ENCODE measurements at regions not wholly inside any gene's neighbourhood (a gene's known extent, or its start where the extent isn't known, plus 50 kb on each side); places are given as distances from the start of the nearest gene placed in this dataset.
"Not testable (repeated sequence)": the region's sequence is repeated elsewhere in the genome, so short reads cannot be mapped to it uniquely, and the experiment has no call there.

- DNase-seq, result no peak
- in situ Hi-C loops (cut with HindIII; ENCODE audit: low pct_ligation_motif_present, low pct_unique_long_range_greater_than_20kb, low sequenced_read_pairs), result no loop called here
Measured at GRCh38 chr5:2157372-2157771, 274.6 kb upstream of the IRX4 start.

DNA sequence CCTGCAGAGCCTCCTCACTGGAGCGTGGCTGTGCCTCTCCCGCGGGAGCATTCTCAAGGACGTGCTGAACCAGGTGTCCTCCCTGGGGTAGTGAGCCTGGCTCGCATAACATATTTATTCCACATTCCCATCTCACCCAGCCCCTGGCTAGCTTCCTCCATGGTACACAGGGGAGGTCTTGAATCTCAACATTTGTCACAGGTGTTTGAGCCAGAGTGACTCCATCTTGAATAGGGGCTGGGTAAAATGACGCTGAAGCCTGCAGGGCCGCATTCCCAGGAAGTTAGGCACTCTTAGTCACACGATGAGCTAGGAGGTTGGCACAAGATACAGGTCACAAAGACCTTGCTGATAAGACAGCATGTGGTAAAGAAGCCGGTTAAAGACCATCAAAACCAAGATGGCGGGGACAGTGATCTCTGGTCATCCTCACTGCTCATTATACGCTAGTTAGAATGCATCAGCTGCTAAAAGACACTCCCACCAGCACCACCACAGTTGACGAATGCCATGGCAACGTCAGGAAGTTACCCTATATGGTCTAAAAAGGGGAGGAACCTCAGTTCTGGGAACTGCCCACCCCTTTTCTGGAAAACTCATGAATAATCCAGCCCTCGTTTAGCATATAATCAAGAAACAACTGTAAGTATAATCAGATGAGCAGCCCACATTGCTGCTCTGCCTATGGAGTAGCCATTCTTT, 273.8 kb upstream of the IRX4 start:
- in situ Hi-C loops (cut with HindIII; ENCODE audit: low pct_ligation_motif_present, low pct_unique_long_range_greater_than_20kb, low sequenced_read_pairs), result no loop called here
- no peak for DNase-seq

DNA sequence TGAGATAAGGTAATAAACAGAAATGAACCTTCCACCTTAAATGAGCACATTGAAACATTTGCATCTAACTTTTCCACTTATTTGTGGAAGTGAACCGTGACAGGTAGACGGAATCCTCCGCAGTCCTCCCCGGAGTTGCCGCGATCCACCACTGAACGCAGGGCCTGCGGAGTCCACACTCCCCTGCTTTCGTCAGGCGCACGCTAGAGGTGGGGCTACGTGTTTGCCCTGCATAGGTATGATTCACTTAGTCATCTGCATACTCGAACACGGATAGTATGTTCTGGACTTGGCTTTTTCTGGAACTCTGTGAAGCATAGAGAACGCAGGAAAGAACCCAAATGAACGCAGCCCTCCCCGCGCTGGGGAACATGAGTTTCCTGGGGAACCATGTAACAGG, 272.8 kb upstream of the IRX4 start:
- no peak for DNase-seq
- in situ Hi-C loops (cut with HindIII; ENCODE audit: low pct_ligation_motif_present, low pct_unique_long_range_greater_than_20kb, low sequenced_read_pairs), result no loop called here

- in situ Hi-C loops (cut with HindIII; ENCODE audit: low pct_ligation_motif_present, low pct_unique_long_range_greater_than_20kb, low sequenced_read_pairs), result no loop called here
- no peak for DNase-seq
Measured at GRCh38 chr5:2153802-2154201, 271.1 kb upstream of the IRX4 start.

- no peak for DNase-seq
- in situ Hi-C loops (cut with HindIII; ENCODE audit: low pct_ligation_motif_present, low pct_unique_long_range_greater_than_20kb, low sequenced_read_pairs), result no loop called here
Measured at GRCh38 chr5:2153350-2153749, 270.6 kb upstream of the IRX4 start.

- DNase-seq, result peak; percentile 11
- in situ Hi-C loops (cut with HindIII; ENCODE audit: low pct_ligation_motif_present, low pct_unique_long_range_greater_than_20kb, low sequenced_read_pairs), result not testable (repeated sequence)
Measured at GRCh38 chr5:2151301-2151888, 268.7 kb upstream of the IRX4 start.

DNA sequence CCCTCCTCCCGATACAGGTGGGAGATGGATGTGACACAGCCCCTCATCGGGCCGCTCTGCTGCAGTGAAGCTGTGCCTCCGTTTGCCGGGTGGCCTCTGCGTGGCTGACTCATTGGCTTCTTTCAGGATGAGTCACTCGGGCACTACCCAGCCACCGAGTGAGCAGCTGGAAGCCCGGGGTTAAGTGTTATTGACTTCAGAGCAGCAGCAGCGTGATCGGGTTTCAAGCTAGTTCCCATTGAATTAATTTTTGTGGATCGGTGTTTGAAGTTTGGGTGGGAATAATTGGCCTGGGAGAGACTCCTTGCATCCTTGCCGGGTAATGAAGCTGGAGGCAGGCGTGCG, 266.4 kb upstream of the IRX4 start:
- in situ Hi-C loops (cut with HindIII; ENCODE audit: low pct_ligation_motif_present, low pct_unique_long_range_greater_than_20kb, low sequenced_read_pairs), result no loop called here
- peak; percentile 82 for DNase-seq

- no peak for DNase-seq
- in situ Hi-C loops (cut with HindIII; ENCODE audit: low pct_ligation_motif_present, low pct_unique_long_range_greater_than_20kb, low sequenced_read_pairs), result no loop called here
Measured at GRCh38 chr5:2148312-2149194, 265.8 kb upstream of the IRX4 start.

- DNase-seq, result no peak
- in situ Hi-C loops (cut with HindIII; ENCODE audit: low pct_ligation_motif_present, low pct_unique_long_range_greater_than_20kb, low sequenced_read_pairs), result no loop called here
Measured at GRCh38 chr5:2147504-2148311, 265.0 kb upstream of the IRX4 start.

GRCh38 chr5:2143646-2144353, 261.1 kb upstream of the IRX4 start:
- in situ Hi-C loops (cut with HindIII; ENCODE audit: low pct_ligation_motif_present, low pct_unique_long_range_greater_than_20kb, low sequenced_read_pairs), result no loop called here
- DNase-seq, result no peak

DNA sequence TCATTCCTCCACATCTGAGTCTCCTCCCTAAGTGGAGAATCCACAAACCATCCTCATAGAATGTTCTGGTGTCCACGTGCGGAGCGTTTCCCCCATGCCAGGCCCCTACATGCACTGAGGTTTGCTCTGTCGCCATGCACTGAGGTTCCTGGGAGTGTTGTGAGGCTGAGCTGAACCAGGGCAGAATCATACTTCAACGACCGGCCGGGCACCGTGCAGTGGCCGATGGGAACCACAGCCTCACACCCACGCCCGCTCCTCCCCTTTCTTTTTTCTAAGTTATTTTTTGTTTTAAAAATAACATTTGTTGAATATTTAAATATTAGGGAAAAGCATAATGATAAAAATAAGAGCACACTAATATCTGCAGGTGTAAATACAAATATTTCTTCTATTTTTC, 260.4 kb upstream of the IRX4 start:
- DNase-seq, result no peak
- in situ Hi-C loops (cut with HindIII; ENCODE audit: low pct_ligation_motif_present, low pct_unique_long_range_greater_than_20kb, low sequenced_read_pairs), result no loop called here

GRCh38 chr5:2142456-2142954, 259.8 kb upstream of the IRX4 start:
- DNase-seq, result no peak
- in situ Hi-C loops (cut with HindIII; ENCODE audit: low pct_ligation_motif_present, low pct_unique_long_range_greater_than_20kb, low sequenced_read_pairs), result no loop called here

DNA sequence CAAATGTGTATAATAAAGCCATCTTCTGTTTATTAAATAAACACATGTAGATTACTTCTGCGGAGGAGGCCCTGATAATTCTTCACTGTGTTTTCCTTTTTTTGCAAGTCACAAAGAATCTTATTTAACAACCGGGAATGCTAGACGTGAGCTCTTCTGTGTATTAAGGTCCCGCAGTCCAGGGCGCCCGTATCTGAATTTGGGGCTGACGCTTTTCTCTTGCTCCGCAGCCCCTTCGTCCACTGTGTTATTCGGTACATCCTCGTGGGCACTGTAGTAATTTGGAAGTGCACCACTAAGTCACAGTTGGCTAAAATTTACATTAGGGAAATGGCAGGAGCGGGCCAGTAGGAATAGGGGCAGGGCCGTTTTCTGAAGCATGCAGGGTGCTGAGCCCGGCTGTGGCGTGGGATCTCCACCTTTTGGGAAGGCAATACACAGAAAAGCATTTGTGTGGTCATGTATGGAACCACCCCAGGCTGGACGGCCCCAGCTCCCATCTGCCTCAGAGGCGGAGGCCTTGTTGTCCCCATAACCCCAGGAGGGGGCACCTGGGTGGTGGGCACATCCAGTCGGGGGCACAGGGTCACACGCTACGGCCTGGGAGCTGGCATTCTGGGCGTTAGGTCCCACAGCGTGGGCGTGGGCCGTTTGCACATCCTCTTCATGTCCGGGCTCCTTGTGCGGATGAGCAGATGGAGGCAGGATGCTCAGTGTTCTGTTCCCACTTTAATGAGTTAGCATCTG, 258.7 kb upstream of the IRX4 start:
- DNase-seq, result no peak
- in situ Hi-C loops (cut with HindIII; ENCODE audit: low pct_ligation_motif_present, low pct_unique_long_range_greater_than_20kb, low sequenced_read_pairs), result no loop called here

DNA sequence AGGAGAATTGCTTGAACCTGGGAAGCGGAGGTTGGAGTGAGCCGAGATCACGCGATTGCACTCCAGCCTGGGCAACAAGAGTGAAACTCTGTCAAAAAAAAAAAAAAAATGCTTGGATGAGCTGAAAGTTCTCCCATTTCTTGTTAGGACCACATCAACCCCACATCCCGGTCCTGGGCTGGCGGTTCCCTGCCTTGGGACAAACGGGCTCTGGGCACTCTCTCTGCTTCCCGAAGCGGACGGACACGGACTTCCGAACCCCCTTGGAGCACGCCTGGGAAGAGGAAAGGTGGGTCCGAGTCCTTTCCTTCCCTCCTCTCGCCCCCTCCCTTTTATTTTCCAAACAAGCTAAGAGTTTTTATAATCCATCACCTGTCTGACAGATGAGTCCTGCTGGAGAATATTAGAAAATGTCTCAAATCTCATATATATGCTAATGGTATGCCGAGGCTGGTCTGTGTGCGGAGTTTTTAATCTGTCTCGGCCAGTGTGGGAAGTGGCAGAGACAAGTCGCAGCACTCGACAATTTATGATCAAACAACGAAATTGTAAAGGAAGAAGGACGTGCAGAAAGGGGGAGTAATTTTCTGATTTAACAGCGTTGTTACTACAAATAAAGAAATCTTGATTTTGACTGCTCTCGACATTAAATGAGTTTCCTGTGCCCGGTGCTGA, 257.9 kb upstream of the IRX4 start:
- DNase-seq, result no peak
- in situ Hi-C loops (cut with HindIII; ENCODE audit: low pct_ligation_motif_present, low pct_unique_long_range_greater_than_20kb, low sequenced_read_pairs), result no loop called here

DNA sequence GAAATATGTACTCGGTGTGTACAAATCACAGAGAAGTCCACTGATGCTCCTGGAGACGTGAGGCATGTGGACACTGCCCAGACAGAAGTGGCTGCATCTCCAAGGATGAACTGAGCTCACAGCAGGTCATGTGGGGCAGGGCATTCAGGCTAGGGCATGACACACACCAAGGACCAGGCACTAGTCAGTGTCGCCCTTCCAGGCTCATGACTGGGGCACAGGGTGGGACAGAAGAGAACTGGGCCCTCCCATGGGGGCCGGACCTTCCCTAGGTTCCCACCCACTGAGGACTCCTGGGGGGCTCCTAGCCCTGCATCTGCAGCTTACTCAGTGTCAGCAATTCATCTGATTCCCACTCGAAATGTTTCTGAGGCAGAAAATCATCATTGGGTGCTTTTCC, 256.8 kb upstream of the IRX4 start:
- in situ Hi-C loops (cut with HindIII; ENCODE audit: low pct_ligation_motif_present, low pct_unique_long_range_greater_than_20kb, low sequenced_read_pairs), result no loop called here
- DNase-seq, result no peak

DNA sequence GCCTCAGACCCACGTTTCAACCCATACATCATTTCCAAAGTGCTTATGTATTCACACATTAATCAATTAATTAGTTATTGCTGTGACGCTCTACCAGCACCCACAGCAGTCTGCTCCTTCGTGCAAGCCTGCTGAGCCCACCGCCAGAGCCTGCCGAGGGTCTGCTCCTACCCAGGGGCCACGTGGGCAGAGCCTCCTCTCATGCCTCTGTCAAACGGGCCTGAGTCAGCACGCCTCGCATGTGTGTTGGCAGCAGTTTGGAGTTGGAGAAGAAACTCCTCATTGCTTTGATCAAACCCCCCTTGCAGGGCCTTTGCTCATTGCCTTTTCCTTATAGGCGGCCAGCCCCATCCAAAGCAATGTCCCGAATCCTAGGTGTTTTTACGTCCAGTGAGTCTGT, 256.2 kb upstream of the IRX4 start:
- no peak for DNase-seq
- in situ Hi-C loops (cut with HindIII; ENCODE audit: low pct_ligation_motif_present, low pct_unique_long_range_greater_than_20kb, low sequenced_read_pairs), result no loop called here

DNA sequence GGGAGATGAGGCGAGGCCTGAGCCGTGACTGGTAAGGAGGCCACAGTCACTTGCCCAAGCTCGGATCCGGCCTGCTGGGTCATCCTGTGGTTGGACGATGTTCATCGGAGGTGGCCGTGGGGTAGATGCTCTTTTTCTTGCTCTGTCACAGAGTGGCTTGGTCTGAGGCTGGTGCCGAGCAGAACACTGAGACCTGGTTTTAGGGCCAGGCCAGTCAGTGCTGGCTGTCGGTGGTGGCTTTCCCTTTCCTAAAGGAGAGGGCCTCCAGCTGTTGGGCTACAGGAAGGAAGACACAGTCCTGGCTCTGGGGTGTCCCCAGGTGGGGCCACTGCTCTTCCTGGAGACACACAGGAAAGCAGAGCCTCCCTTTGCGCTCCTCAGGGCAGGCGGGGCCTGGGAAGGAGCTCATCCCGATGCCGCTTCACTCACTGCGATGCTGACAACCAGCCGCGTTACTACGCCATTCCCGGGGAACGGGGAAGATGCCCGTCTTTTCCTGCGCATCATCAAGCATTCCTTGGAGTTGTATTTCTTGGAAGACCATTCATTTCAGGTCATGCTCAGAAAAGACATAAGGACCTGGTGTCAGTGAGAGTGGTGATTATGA, 254.8 kb upstream of the IRX4 start:
- DNase-seq, result no peak
- in situ Hi-C loops (cut with HindIII; ENCODE audit: low pct_ligation_motif_present, low pct_unique_long_range_greater_than_20kb, low sequenced_read_pairs), result no loop called here
